ENCODE measurements at regions not wholly inside any gene's neighbourhood (a gene's known extent, or its start where the extent isn't known, plus 50 kb on each side); places are given as distances from the start of the nearest gene placed in this dataset.

DNA sequence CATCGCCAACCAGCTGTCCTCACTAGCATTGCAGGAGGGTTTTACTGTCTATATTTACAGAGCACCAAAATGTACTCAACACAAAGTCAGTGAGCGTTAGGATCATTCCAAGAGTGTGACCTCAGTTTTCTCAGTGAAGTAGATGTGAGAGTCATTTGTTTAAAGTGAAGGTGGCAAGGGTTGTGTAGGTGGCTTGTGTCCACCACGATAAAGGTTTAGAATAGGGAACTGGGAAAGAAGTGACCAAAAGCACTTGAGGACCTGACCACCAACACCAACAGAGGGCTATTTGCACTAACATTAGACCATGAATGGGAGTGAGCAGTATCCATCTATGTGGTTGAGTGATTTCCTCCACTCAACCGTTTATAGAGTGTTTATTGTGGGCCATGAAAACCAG is 152.5 kb upstream of the POU2AF2 start:
- TF ChIP-seq POLR2A (IDR thresholded peaks at IDR 0.05): no peak
- TF ChIP-seq, protein P1, sequence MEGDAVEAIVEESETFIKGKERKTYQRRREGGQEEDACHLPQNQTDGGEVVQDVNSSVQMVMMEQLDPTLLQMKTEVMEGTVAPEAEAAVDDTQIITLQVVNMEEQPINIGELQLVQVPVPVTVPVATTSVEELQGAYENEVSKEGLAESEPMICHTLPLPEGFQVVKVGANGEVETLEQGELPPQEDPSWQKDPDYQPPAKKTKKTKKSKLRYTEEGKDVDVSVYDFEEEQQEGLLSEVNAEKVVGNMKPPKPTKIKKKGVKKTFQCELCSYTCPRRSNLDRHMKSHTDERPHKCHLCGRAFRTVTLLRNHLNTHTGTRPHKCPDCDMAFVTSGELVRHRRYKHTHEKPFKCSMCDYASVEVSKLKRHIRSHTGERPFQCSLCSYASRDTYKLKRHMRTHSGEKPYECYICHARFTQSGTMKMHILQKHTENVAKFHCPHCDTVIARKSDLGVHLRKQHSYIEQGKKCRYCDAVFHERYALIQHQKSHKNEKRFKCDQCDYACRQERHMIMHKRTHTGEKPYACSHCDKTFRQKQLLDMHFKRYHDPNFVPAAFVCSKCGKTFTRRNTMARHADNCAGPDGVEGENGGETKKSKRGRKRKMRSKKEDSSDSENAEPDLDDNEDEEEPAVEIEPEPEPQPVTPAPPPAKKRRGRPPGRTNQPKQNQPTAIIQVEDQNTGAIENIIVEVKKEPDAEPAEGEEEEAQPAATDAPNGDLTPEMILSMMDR (IDR thresholded peaks at IDR 0.05): no peak

All from testis (tissue), 2 donors.